ENCODE measurements at regions not wholly inside any gene's neighbourhood (a gene's known extent, or its start where the extent isn't known, plus 50 kb on each side); places are given as distances from the start of the nearest gene placed in this dataset.

GRCh38 chr14:62244221-62244620 is 482.0 kb downstream of the SNAPC1 start:
- TF ChIP-seq ZNF605 (CRISPR knock-in tag; IDR thresholded peaks at IDR 0.05) (no peak), ZNF121 (CRISPR knock-in tag; IDR thresholded peaks at IDR 0.05) (no peak), CHD2 (IDR thresholded peaks at IDR 0.05; ENCODE audit: low read depth, low read length) (no peak), MAZ (IDR thresholded peaks at IDR 0.05; ENCODE audit: borderline replicate concordance, low read depth, low read length) (no peak), MAZ (CRISPR knock-in tag; IDR thresholded peaks at IDR 0.05; ENCODE audit: low read depth) (no peak), NFE2 (CRISPR knock-in tag; IDR thresholded peaks at IDR 0.05) (no peak), ZNF235 (CRISPR knock-in tag; IDR thresholded peaks at IDR 0.05; ENCODE audit: borderline replicate concordance) (no peak)
- TF ChIP-seq, protein P1, sequence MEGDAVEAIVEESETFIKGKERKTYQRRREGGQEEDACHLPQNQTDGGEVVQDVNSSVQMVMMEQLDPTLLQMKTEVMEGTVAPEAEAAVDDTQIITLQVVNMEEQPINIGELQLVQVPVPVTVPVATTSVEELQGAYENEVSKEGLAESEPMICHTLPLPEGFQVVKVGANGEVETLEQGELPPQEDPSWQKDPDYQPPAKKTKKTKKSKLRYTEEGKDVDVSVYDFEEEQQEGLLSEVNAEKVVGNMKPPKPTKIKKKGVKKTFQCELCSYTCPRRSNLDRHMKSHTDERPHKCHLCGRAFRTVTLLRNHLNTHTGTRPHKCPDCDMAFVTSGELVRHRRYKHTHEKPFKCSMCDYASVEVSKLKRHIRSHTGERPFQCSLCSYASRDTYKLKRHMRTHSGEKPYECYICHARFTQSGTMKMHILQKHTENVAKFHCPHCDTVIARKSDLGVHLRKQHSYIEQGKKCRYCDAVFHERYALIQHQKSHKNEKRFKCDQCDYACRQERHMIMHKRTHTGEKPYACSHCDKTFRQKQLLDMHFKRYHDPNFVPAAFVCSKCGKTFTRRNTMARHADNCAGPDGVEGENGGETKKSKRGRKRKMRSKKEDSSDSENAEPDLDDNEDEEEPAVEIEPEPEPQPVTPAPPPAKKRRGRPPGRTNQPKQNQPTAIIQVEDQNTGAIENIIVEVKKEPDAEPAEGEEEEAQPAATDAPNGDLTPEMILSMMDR (CRISPR knock-in tag; IDR thresholded peaks at IDR 0.05), result no peak
- TF ChIP-seq, protein P2, sequence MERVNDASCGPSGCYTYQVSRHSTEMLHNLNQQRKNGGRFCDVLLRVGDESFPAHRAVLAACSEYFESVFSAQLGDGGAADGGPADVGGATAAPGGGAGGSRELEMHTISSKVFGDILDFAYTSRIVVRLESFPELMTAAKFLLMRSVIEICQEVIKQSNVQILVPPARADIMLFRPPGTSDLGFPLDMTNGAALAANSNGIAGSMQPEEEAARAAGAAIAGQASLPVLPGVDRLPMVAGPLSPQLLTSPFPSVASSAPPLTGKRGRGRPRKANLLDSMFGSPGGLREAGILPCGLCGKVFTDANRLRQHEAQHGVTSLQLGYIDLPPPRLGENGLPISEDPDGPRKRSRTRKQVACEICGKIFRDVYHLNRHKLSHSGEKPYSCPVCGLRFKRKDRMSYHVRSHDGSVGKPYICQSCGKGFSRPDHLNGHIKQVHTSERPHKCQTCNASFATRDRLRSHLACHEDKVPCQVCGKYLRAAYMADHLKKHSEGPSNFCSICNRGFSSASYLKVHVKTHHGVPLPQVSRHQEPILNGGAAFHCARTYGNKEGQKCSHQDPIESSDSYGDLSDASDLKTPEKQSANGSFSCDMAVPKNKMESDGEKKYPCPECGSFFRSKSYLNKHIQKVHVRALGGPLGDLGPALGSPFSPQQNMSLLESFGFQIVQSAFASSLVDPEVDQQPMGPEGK (CRISPR knock-in tag; IDR thresholded peaks at IDR 0.05), result no peak
- TF ChIP-seq, protein P3, sequence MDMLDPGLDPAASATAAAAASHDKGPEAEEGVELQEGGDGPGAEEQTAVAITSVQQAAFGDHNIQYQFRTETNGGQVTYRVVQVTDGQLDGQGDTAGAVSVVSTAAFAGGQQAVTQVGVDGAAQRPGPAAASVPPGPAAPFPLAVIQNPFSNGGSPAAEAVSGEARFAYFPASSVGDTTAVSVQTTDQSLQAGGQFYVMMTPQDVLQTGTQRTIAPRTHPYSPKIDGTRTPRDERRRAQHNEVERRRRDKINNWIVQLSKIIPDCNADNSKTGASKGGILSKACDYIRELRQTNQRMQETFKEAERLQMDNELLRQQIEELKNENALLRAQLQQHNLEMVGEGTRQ (IDR thresholded peaks at IDR 0.05; ENCODE audit: low read depth, low read length), result no peak
- TF ChIP-seq, protein P3 (CRISPR knock-in tag; IDR thresholded peaks at IDR 0.05; ENCODE audit: borderline replicate concordance), result no peak

Data from HepG2 (cell line).